ENCODE measurements at regions not wholly inside any gene's neighbourhood (a gene's known extent, or its start where the extent isn't known, plus 50 kb on each side); places are given as distances from the start of the nearest gene placed in this dataset.

- Histone ChIP-seq H3K9me1 (ENCODE audit: control insufficient read depth, insufficient read depth, low read length) (no peaks in the 10 kb centered on the region), H3K9ac (ENCODE audit: insufficient read depth in 1 of 2, low read depth in 2 of 2, low read length in 2 of 2) (no peak overlapping the region), H3K4me2 (ENCODE audit: insufficient read depth, low read length) (no peak overlapping the region), H3K36me3 (ENCODE audit: control insufficient read depth, insufficient read depth, low read length) (no peaks in the 10 kb centered on the region), H3K4me1 (replicated peaks in 1 of 2; ENCODE audit: control insufficient read depth in 2 of 2, insufficient read depth in 2 of 2, low read length in 2 of 2) (no peaks in the 10 kb centered on the region), H2AFZ (ENCODE audit: low read depth, low read length) (no peak overlapping the region), H3K27me3 (ENCODE audit: control insufficient read depth in 2 of 2, insufficient read depth in 2 of 2, low read length in 2 of 2) (no peaks in the 10 kb centered on the region), H3K79me2 (ENCODE audit: control insufficient read depth, insufficient read depth, low read length) (no peaks in the 10 kb centered on the region), H4K20me1 (replicated peaks; ENCODE audit: control insufficient read depth, insufficient read depth, low read length) (no peaks in the 10 kb centered on the region), H3K4me3 (no peak overlapping the region), H3K9me3 (replicated peaks; ENCODE audit: control insufficient read depth, insufficient read depth, low read depth, low read length) (no peaks in the 10 kb centered on the region), H3K27ac (ENCODE audit: extremely low read depth, low read depth, low read length) (no peak overlapping the region)
- ATAC-seq: peak; percentile 65
- TF ChIP-seq CTCF (IDR thresholded peaks at IDR 0.05 in 2 of 3, conservative IDR thresholded peaks at IDR 0.05 in 1 of 3; ENCODE audit: insufficient read depth in 2 of 3, low read depth in 1 of 3, low read length in 3 of 3): peak in 2 of 3 experiments; percentile 18 to 56; a peak in 2 of 6 replicates
- no peak for TF ChIP-seq KAT7 (CRISPR knock-in tag; IDR thresholded peaks at IDR 0.05; ENCODE audit: borderline replicate concordance)
- BruUV-seq (replicated peaks): no TSS peak
- intact Hi-C loops (cut with micrococcal nuclease) (no loop called here), in situ Hi-C loops (cut with MboI) (no loop called here)
- WGBS (ENCODE audit: insufficient coverage, low coverage, missing lambda C conversion rate): 3% methylated on average over 12 of the region's 12 CpGs
- FAIRE-seq: no peak
- peak in 1 of 4 experiments; percentile 9 for DNase-seq (ENCODE audit: extremely low read depth in 1 of 4, low spot score in 3 of 4)
- ChIA-PET POLR2A (interaction anchor here (0.9 kb wide), 1 partner anchor 33 kb away, joined by 3 read pairs; no protein-coding TSS in a partner anchor), CTCF (ENCODE audit: low intra/inter-chr PET ratio) (no interaction called here)
These were observed 61.7 kb downstream of the SLIT2 start for GRCh38 chr4:20313237-20314030.
